Body of pancreas (tissue), 4 donors: ENCODE measurements at regions not wholly inside any gene's neighbourhood (a gene's known extent, or its start where the extent isn't known, plus 50 kb on each side); places are given as distances from the start of the nearest gene placed in this dataset.

ENCODE experiments used
- POLR2A ChIP-seq, 3 donors: fragments of 450-650 bp; IDR thresholded peaks; one replicate each; pipeline ENCODE4 v1.6.1; 2016; ENCODE audit warnings: antibody characterized with exemption in 3 of 3, mild to moderate bottlenecking in 2 of 3
- TF ChIP-seq, protein P1 (sequence below), 7 experiments: fragments of 450-650 bp in 4 of 7; fragments of 200-600 bp in 3 of 7; sonication (generic) in 3 of 7; IDR thresholded peaks; one replicate each; pipeline ENCODE4 v1.5.1; 2016 to 2019; ENCODE audit warnings: antibody characterized with exemption in 7 of 7

DNA sequence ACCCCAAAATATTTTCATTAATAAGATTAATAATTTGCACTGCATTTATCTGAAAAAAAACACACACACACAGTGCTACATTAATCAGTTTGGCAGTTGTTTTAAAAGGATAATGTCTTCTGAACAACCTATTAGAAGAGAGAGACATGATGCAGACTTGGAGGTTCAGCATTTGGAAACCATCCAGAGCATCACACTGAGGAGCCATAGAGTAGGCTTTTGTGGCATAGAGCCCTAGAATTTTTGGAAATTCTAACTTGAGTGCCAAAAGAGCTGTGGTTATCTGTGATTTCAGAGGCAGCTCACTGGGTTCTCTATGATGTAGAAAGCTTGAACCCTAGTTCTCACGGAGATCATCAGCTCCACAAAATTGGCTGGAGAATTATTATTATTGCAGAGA lies 90.2 kb downstream of the RFC3 start:
- TF ChIP-seq, protein P1, sequence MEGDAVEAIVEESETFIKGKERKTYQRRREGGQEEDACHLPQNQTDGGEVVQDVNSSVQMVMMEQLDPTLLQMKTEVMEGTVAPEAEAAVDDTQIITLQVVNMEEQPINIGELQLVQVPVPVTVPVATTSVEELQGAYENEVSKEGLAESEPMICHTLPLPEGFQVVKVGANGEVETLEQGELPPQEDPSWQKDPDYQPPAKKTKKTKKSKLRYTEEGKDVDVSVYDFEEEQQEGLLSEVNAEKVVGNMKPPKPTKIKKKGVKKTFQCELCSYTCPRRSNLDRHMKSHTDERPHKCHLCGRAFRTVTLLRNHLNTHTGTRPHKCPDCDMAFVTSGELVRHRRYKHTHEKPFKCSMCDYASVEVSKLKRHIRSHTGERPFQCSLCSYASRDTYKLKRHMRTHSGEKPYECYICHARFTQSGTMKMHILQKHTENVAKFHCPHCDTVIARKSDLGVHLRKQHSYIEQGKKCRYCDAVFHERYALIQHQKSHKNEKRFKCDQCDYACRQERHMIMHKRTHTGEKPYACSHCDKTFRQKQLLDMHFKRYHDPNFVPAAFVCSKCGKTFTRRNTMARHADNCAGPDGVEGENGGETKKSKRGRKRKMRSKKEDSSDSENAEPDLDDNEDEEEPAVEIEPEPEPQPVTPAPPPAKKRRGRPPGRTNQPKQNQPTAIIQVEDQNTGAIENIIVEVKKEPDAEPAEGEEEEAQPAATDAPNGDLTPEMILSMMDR (IDR thresholded peaks at IDR 0.05) = no peak
- no peak for TF ChIP-seq POLR2A (IDR thresholded peaks at IDR 0.05)
